ENCODE measurements at regions not wholly inside any gene's neighbourhood (a gene's known extent, or its start where the extent isn't known, plus 50 kb on each side); places are given as distances from the start of the nearest gene placed in this dataset.
"Not testable (repeated sequence)": the region's sequence is repeated elsewhere in the genome, so short reads cannot be mapped to it uniquely, and the experiment has no call there.

DNA sequence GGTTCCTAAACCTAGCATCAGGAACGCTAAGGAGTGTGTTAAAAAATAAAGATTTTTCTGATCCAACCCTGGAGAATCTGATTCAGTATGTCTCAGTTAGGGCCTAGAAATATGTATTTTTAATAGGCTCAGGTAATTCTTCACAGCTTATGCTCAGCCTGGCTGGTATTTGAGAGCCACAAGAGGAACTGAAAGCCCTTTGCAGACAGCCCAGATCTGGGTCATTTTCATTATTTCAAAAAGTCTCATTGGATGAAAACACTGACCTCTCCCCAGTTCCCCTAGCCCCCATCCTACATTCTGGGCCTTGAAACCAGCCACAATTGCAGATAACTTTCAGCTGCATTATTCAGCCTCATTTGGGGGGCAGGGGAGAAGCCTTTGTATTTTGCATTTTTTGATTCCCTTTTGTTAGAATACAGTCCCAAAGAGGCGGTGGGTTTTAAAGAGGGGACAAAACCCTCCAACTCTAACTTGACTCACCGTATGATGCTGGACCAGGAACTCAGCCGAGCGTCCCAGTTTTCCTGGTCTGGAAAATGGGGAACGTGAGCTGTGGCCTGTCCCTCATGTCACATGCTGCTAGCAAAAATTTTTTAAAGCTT is 66.0 kb upstream of the LARGE1 start:
- POLR2A ChIA-PET (ENCODE audit: low non-redundant PET): no interaction called here
- TF ChIP-seq, protein P1, sequence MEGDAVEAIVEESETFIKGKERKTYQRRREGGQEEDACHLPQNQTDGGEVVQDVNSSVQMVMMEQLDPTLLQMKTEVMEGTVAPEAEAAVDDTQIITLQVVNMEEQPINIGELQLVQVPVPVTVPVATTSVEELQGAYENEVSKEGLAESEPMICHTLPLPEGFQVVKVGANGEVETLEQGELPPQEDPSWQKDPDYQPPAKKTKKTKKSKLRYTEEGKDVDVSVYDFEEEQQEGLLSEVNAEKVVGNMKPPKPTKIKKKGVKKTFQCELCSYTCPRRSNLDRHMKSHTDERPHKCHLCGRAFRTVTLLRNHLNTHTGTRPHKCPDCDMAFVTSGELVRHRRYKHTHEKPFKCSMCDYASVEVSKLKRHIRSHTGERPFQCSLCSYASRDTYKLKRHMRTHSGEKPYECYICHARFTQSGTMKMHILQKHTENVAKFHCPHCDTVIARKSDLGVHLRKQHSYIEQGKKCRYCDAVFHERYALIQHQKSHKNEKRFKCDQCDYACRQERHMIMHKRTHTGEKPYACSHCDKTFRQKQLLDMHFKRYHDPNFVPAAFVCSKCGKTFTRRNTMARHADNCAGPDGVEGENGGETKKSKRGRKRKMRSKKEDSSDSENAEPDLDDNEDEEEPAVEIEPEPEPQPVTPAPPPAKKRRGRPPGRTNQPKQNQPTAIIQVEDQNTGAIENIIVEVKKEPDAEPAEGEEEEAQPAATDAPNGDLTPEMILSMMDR (conservative IDR thresholded peaks at IDR 0.05; ENCODE audit: low read depth): no peak
- no peak for DNase-seq (ENCODE audit: low spot score)
- no peak overlapping the region for H3K27ac ChIP-seq
- CTCF ChIA-PET: no interaction called here

DNA sequence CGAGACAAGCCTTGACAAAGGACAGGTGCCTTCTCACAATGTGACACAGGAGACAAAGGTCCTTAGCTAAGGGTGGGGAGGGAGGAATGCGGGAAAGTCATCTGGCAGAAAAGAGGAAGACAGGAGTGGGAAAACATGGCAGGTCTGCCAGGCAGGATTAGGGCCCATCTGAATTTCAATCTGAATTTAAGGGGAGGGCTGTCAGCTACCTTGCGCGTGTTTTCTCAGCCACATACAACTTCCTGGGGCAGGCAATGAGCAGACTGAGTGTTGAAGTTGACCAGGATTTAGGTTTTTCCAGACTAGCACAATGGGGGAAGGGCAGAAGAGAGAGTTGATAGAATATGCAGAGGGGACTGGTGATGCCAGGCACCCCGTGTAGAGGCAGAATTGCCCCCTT is 66.7 kb upstream of the LARGE1 start:
- TF ChIP-seq, protein P1 (conservative IDR thresholded peaks at IDR 0.05; ENCODE audit: low read depth): no peak
- ChIA-PET POLR2A (ENCODE audit: low non-redundant PET) (no interaction called here), CTCF (no interaction called here)
- no peak overlapping the region for H3K27ac ChIP-seq
- DNase-seq (ENCODE audit: low spot score): no peak

DNA sequence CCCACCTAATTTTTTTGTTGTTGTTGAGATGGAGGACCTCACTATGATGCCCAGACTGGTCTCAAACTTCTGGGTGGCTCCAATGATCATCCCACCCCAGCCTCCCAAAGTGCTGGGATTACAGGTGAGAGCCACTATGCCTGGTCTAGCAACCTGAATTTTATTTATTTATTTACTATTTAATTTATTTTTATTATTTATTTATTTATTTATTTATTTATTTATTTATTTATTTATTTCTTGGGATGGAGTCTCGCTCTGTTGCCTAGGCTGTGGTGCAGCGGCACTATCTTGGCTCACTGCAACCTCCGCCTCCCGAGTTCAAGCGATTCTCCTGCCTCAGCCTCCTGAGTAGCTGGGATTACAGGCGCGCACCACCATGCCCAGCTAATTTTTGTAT is 69.0 kb upstream of the LARGE1 start:
- CTCF ChIA-PET; H3K27ac ChIP-seq; POLR2A ChIA-PET (ENCODE audit: low non-redundant PET); DNase-seq (ENCODE audit: low spot score): not testable (repeated sequence)

DNA sequence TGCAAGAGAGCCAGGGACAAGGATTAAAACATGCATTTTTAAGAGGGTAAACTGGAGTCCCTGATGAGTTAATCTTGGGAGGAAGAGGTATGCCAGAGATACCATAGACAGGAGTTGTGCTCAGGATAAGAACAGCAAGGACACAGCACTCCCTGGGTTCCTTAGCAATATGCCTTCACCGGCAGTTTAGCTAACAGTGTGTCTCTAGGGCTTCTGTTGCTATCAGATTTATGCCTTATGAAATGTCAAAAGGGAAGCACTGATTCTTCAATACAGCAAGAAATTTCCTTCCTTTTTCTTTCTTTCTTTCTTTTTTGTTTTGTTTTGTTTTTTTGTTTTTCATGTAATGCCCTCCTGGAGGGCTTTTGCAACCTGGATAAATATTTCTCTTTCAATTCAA is 71.3 kb upstream of the LARGE1 start:
- ChIA-PET CTCF (no interaction called here), POLR2A (ENCODE audit: low non-redundant PET) (no interaction called here)
- DNase-seq (ENCODE audit: low spot score): no peak
- H3K27ac ChIP-seq: no peak overlapping the region
- TF ChIP-seq, protein P1 (conservative IDR thresholded peaks at IDR 0.05; ENCODE audit: low read depth): no peak

DNA sequence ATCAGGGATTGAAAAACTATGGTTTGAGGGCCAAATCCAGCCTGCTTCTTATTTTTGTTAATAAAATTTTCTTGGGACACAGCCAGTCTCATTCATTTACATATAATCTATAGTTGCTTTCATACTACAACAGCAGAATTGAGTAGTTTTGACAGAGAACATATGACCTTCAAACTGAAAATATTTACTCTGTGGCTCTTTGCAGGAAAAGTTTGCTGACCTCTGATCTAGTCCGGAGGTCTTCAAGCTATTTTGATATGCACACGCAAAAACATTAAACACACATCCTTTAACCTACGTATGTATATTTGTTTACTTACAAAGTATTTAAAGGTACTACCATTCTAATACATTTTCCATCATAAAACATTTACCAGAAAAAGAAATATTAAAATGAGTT is 76.5 kb upstream of the LARGE1 start:
- ChIA-PET CTCF (interaction anchor here (0.8 kb wide), 1 partner anchor 786 kb away, joined by 3 read pairs; no protein-coding TSS in a partner anchor), POLR2A (ENCODE audit: low non-redundant PET) (no interaction called here)
- H3K27ac ChIP-seq: no peak overlapping the region
- DNase-seq (ENCODE audit: low spot score): no peak
- TF ChIP-seq, protein P1 (conservative IDR thresholded peaks at IDR 0.05; ENCODE audit: low read depth): no peak

DNA sequence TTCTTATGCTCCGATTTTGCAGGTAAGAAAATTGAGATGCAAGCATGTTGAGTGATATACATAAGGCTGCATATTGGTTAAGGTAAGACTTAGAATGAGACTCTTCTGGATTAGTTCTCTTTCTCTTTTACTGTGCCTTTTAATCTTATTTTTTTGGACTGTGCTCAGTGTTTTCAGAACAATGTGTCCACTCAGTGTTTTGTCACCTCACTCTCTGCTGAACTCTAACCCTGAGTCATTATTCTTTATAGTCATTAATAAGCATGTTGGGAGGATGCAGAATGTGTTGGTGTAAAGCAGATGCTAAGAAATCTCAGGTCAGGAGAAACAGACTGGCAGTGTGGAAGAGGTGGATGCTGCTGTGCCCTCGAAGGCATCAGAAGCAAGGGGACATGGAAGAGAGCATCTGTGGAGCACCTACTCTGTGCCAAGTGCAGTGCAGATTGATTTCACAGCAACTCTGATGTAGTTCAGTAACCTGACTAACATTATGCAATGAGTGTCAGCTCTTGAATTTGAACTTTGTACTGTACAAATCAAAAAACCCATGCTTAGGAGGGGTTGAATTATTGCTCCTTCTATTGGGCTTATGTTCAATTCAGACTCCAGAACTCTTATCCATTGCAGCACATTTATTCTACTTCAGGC is 80.7 kb upstream of the LARGE1 start:
- TF ChIP-seq, protein P1 (conservative IDR thresholded peaks at IDR 0.05; ENCODE audit: low read depth): no peak
- no peak for DNase-seq (ENCODE audit: low spot score)
- POLR2A ChIA-PET (ENCODE audit: low non-redundant PET): no interaction called here
- CTCF ChIA-PET: no interaction called here
- no peak overlapping the region for H3K27ac ChIP-seq

DNA sequence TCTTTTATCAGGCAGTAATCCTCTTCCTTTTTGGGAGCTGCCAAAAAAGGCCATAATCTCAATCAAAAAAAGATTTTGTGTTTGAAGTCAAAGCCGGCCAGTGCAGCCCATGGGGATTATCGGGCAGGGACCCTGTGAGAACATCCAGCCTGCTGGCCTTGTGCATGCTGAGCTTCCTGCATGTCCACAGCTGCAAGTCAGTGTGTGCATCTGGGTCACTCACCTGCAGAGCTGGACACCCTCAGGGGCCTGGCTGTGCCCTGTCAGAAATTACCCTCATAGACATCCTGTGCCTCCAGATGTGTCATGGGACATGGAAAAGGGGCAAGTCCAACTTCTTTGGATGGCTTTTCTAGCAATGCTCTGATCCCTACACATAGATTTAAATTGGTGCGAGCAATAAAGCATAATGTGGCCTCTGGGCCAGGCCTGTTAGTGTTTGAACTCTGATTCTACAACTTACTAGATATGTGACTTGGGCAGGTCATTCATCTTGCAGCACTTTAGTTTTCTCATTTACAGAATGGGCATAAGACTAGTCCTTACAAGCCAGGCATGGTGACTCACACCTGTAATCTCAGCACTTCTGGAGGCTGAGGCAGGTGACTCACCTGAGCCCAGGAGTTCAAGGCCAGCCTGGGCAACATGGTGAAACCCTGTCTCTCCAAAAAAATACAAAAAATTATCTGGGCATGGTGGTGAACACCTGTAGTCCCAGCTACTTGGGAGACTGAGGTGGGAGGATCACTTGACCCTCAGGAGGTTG is 81.6 kb upstream of the LARGE1 start:
- TF ChIP-seq, protein P1 (conservative IDR thresholded peaks at IDR 0.05; ENCODE audit: low read depth): no peak
- no peak overlapping the region for H3K27ac ChIP-seq
- DNase-seq (ENCODE audit: low spot score): no peak
- CTCF ChIA-PET: no interaction called here
- POLR2A ChIA-PET (ENCODE audit: low non-redundant PET): no interaction called here
